B cell (primary cell): ENCODE measurements at regions not wholly inside any gene's neighbourhood (a gene's known extent, or its start where the extent isn't known, plus 50 kb on each side); places are given as distances from the start of the nearest gene placed in this dataset.

ENCODE experiments used
- ATAC-seq: fragments of 200-7000 bp; cut with Tn5 transposase; one replicate; pipeline ENCODE4 v1.10.0; 2021; ENCODE audit warnings: low read depth, mild to moderate bottlenecking, moderate number of reproducible peaks, moderate library complexity
- CTCF ChIA-PET: fragments of 350-600 bp; sonication (Branson Sonifier 250); formaldehyde crosslinking; loops from one replicate; lab custom pipeline; 2021; ENCODE audit warnings: antibody characterized with exemption, inconsistent platforms; lab: Charles Lee
- POLR2A ChIA-PET: fragments of 350-600 bp; sonication (Branson Sonifier 250); formaldehyde crosslinking; loops from one replicate; lab custom pipeline; 2021; ENCODE audit warnings: antibody characterized with exemption; lab: Charles Lee
- DNase-seq: peaks from one replicate; pipeline ENCODE4 v3.0.0; 2013
- H2AFZ ChIP-seq: 2 replicates; pipeline ENCODE4 v1.6.1; 2012; ENCODE audit warnings: mild to moderate bottlenecking, low read depth, low read length; ENCODE audit not compliant: insufficient read depth, poor library complexity, severe bottlenecking
- H3K27ac ChIP-seq, 2 donors: 1 replicate in 1 of 2; 2 replicates in 1 of 2; pipeline ENCODE4 v1.5.1; 2012 to 2013; ENCODE audit warnings: low read length in 2 of 2, mild to moderate bottlenecking in 2 of 2, moderate library complexity in 1 of 2
- H3K27me3 ChIP-seq, 4 experiments: fragments of 200-600 bp in 1 of 4; sonication (generic) in 1 of 4; replicated peaks in 1 of 4; 1 replicate in 2 of 4; 2 replicates in 2 of 4; pipeline versions ENCODE4 v1.6.1 to v1.7.0; 2013 to 2016; ENCODE audit warnings: low read length in 3 of 4, mild to moderate bottlenecking in 2 of 4, mixed read lengths in 1 of 4, moderate library complexity in 1 of 4; ENCODE audit not compliant: insufficient read depth in 4 of 4, control insufficient read depth in 3 of 4; ENCODE audit errors: control extremely low read depth in 1 of 4
- H3K36me3 ChIP-seq, 2 experiments: replicated peaks in 1 of 2; 1 replicate in 1 of 2; 2 replicates in 1 of 2; pipeline versions ENCODE4 v1.6.1 to v1.7.1; 2013; ENCODE audit warnings: low read length in 1 of 2; ENCODE audit not compliant: insufficient read depth in 2 of 2, control insufficient read depth in 1 of 2; ENCODE audit errors: control extremely low read depth in 1 of 2, extremely low read depth in 1 of 2
- H3K4me1 ChIP-seq, 2 donors: fragments of 200-600 bp in 1 of 2; sonication (generic) in 1 of 2; 1 replicate in 1 of 2; 2 replicates in 1 of 2; pipeline versions ENCODE4 v1.5.1 to v1.6.1; 2013 to 2017; ENCODE audit warnings: low read length in 2 of 2; ENCODE audit not compliant: control insufficient read depth in 2 of 2, insufficient read depth in 2 of 2
- H3K4me2 ChIP-seq: replicated peaks from 2 replicates; pipeline ENCODE3; 2012; ENCODE audit warnings: mild to moderate bottlenecking, low read depth, low read length; ENCODE audit not compliant: poor library complexity, severe bottlenecking
- H3K4me3 ChIP-seq, 5 experiments: fragments of 200-600 bp in 1 of 5; sonication (generic) in 1 of 5; 1 replicate in 3 of 5; 2 replicates in 2 of 5; pipeline versions ENCODE4 v1.5.1 to v1.7.0; 2011 to 2016; ENCODE audit warnings: low read length in 4 of 5, mild to moderate bottlenecking in 4 of 5, low read depth in 2 of 5, control low read depth in 1 of 5, moderate library complexity in 1 of 5; ENCODE audit not compliant: insufficient read depth in 1 of 5; ENCODE audit errors: control extremely low read depth in 1 of 5, extremely low read depth in 1 of 5
- H3K79me2 ChIP-seq: fragments of 200-600 bp; sonication (generic); one replicate; pipeline ENCODE4 v1.6.0; 2016; ENCODE audit warnings: low read length; ENCODE audit not compliant: control insufficient read depth, insufficient read depth
- H3K9ac ChIP-seq: fragments of 200-600 bp; sonication (generic); 2 replicates; pipeline ENCODE4 v1.6.1; 2017; ENCODE audit warnings: mild to moderate bottlenecking, low read length, moderate library complexity
- H3K9me3 ChIP-seq, 3 donors: one replicate each; pipeline versions ENCODE4 v1.6.1 to v1.7.1; 2013; ENCODE audit warnings: low read length in 2 of 3; ENCODE audit not compliant: control insufficient read depth in 2 of 3, insufficient read depth in 1 of 3; ENCODE audit errors: control extremely low read depth in 1 of 3
- H4K20me1 ChIP-seq: 2 replicates; pipeline ENCODE4 v1.6.0; 2012; ENCODE audit warnings: mild to moderate bottlenecking, low read length; ENCODE audit not compliant: insufficient read depth, control insufficient read depth, poor library complexity, severe bottlenecking
- H3K27ac Mint-ChIP-seq: one replicate; pipeline ENCODE4 v1.8.0; 2021; ENCODE audit warnings: mixed read lengths
- H3K27me3 Mint-ChIP-seq: one replicate; pipeline ENCODE4 v1.8.0; 2021; ENCODE audit warnings: mixed read lengths
- H3K4me1 Mint-ChIP-seq: one replicate; pipeline ENCODE4 v1.8.0; 2021; ENCODE audit warnings: mixed read lengths
- H3K4me3 Mint-ChIP-seq: one replicate; pipeline ENCODE4 v1.8.0; 2021; ENCODE audit warnings: mixed read lengths
- H3K9me3 Mint-ChIP-seq: one replicate; pipeline ENCODE4 v1.8.0; 2022; ENCODE audit warnings: mixed read lengths; ENCODE audit not compliant: insufficient read depth
- CTCF ChIP-seq: fragments of 200-600 bp; IDR thresholded peaks from one replicate; pipeline ENCODE4 v1.8.0; 2022; ENCODE audit warnings: antibody characterized with exemption, mild to moderate bottlenecking
- EZH2 ChIP-seq: IDR thresholded peaks from 2 replicates; pipeline ENCODE4 v1.6.1; 2012; ENCODE audit warnings: borderline replicate concordance, low read depth, mild to moderate bottlenecking, moderate library complexity, low read length; ENCODE audit not compliant: insufficient read depth, poor library complexity, severe bottlenecking
- WGBS: methylation state at CpG from one replicate; pipeline ENCODE4 v1.1.5; 2013; ENCODE audit warnings: missing lambda C conversion rate; ENCODE audit not compliant: insufficient coverage; 5-methylcytosine and 5-hydroxymethylcytosine counted together
- intact Hi-C: fragments of 100-400 bp; cut with micrococcal nuclease; formaldehyde crosslinking; loops from one replicate; pipeline ENCODE4 v1.10.0; 2022

GRCh38 chr1:101162736-101163735 is 73.8 kb upstream of the S1PR1 start:
- H3K27me3 Mint-ChIP-seq, result no peaks in the 10 kb centered on the region
- DNase-seq (no peak), ATAC-seq (no peak)
- no peak overlapping the region for H3K27ac ChIP-seq
- no peak overlapping the region for H3K27ac Mint-ChIP-seq
- H3K9me3 Mint-ChIP-seq, result no peaks in the 10 kb centered on the region
- no peaks in the 10 kb centered on the region for H3K4me1 Mint-ChIP-seq
- H3K79me2 ChIP-seq, result no peaks in the 10 kb centered on the region
- no CpG with 5 or more reads among the region's 7 CpGs for WGBS
- H3K4me3 ChIP-seq, result no peak overlapping the region
- H3K9me3 ChIP-seq, result peaks cover 0 to 2% (median 0%) of the 10 kb centered on the region in 3 donors
- intact Hi-C loops, result no loop called here
- POLR2A ChIA-PET, result no interaction called here
- no peaks in the 10 kb centered on the region for H3K27me3 ChIP-seq
- no peaks in the 10 kb centered on the region for H4K20me1 ChIP-seq
- no peak overlapping the region for H3K9ac ChIP-seq
- TF ChIP-seq EZH2, result no peak
- no peak for TF ChIP-seq CTCF
- no peaks in the 10 kb centered on the region for H3K36me3 ChIP-seq
- CTCF ChIA-PET, result interaction anchor here (0.9 kb wide), 1 partner anchor 146 kb away, joined by 3 read pairs; no protein-coding TSS in a partner anchor
- no peaks in the 10 kb centered on the region for H3K4me1 ChIP-seq
- H3K4me3 Mint-ChIP-seq, result no peak overlapping the region
- no peak overlapping the region for H3K4me2 ChIP-seq
- no peak overlapping the region for H2AFZ ChIP-seq

- CTCF ChIA-PET, result interaction anchor here (1.0 kb wide), 1 partner anchor 48 kb away, joined by 5 read pairs; no protein-coding TSS in a partner anchor
These were observed 74.5 kb upstream of the S1PR1 start for GRCh38 chr1:101162300-101162699.

More at GRCh38 chr1:101162300-101162699, 74.5 kb upstream of the S1PR1 start:
- Histone ChIP-seq H3K79me2 (no peaks in the 10 kb centered on the region), H3K36me3 (no peaks in the 10 kb centered on the region), H3K9ac (no peak overlapping the region), H3K27ac (no peak overlapping the region), H3K4me1 (no peaks in the 10 kb centered on the region), H2AFZ (no peak overlapping the region), H4K20me1 (no peaks in the 10 kb centered on the region), H3K9me3 (peaks cover 0 to 2% (median 0%) of the 10 kb centered on the region in 3 donors), H3K4me3 (no peak overlapping the region), H3K4me2 (no peak overlapping the region), H3K27me3 (no peaks in the 10 kb centered on the region)
- TF ChIP-seq CTCF (no peak), EZH2 (no peak)
- H3K27me3 Mint-ChIP-seq, result no peaks in the 10 kb centered on the region
- WGBS, result no CpG with 5 or more reads among the region's 3 CpGs
- H3K27ac Mint-ChIP-seq, result no peak overlapping the region
- ATAC-seq (no peak), DNase-seq (no peak)
- no peak overlapping the region for H3K4me3 Mint-ChIP-seq
- no peaks in the 10 kb centered on the region for H3K4me1 Mint-ChIP-seq
- intact Hi-C loops, result no loop called here
- POLR2A ChIA-PET, result no interaction called here
- H3K9me3 Mint-ChIP-seq, result no peaks in the 10 kb centered on the region
